HepG2 (cell line): ENCODE measurements at regions not wholly inside any gene's neighbourhood (a gene's known extent, or its start where the extent isn't known, plus 50 kb on each side); places are given as distances from the start of the nearest gene placed in this dataset.

Experiments used
- ATAC-seq: fragments of 200-7000 bp; cut with Tn5 transposase; 3 replicates; pipeline ENCODE4 v1.9.1; 2020; ENCODE audit warnings: mild to moderate bottlenecking, moderate library complexity
- BruUV-seq: library from RNA; stranded (reverse); fragments of 400-500 nt; replicated peaks from 2 replicates; lab custom pipeline; 2021; lab: Mats Ljungman, UMichigan
- CTCF ChIA-PET: fragments of 300-600 bp; formaldehyde crosslinking; extraction: SDS; loops from one replicate; lab custom pipeline; 2021; ENCODE audit warnings: low total read pairs, inconsistent platforms, low intra/inter-chr PET ratio; lab: Yijun Ruan, JAX
- POLR2A ChIA-PET: fragments of 350-600 bp; sonication (Branson Sonifier 250); formaldehyde crosslinking; loops from one replicate; lab custom pipeline; 2020; ENCODE audit warnings: antibody characterized with exemption, inconsistent platforms; lab: Yijun Ruan, JAX
- DNase-seq: peaks from one replicate; pipeline ENCODE4 v3.0.0-alpha.2; 2015; ENCODE audit warnings: low spot score
- FAIRE-seq: peaks from 3 replicates; lab custom pipeline; 2011; peaks lifted over from hg19 to GRCh38; lab: Jason Lieb, UNC
- H2AFZ ChIP-seq: one replicate; pipeline ENCODE4 v1.6.1; 2011; ENCODE audit warnings: low read length, inconsistent platforms
- H3K27ac ChIP-seq: fragments of 300-600 bp; 3 replicates; pipeline ENCODE4 v1.8.0; 2011; ENCODE audit warnings: mixed run types, mild to moderate bottlenecking, mixed read lengths, low read length, inconsistent platforms; ENCODE audit not compliant: insufficient read depth; ENCODE audit errors: extremely low read length
- H3K27me3 ChIP-seq, 2 experiments: fragments of 200-600 bp in 1 of 2; 2 replicates in 1 of 2; 3 replicates in 1 of 2; pipeline versions ENCODE4 v1.6.0 to v1.8.0; 2011; ENCODE audit warnings: low read length in 2 of 2, mild to moderate bottlenecking in 2 of 2, moderate library complexity in 2 of 2, inconsistent platforms in 1 of 2; ENCODE audit not compliant: insufficient read depth in 2 of 2, control insufficient read depth in 1 of 2
- H3K36me3 ChIP-seq, 2 experiments: fragments of 200-600 bp in 1 of 2; replicated peaks in 1 of 2; 2 replicates in 1 of 2; 3 replicates in 1 of 2; pipeline versions ENCODE4 v1.5.1 to v1.8.0; 2011; ENCODE audit warnings: low read length in 2 of 2, inconsistent platforms in 1 of 2; ENCODE audit not compliant: insufficient read depth in 2 of 2, control insufficient read depth in 1 of 2
- H3K4me1 ChIP-seq: 2 replicates; pipeline ENCODE4 v1.5.1; 2012; ENCODE audit warnings: low read length, inconsistent platforms; ENCODE audit not compliant: insufficient read depth
- H3K4me2 ChIP-seq: 2 replicates; pipeline ENCODE4 v1.6.0; 2011; ENCODE audit warnings: low read depth, low read length, inconsistent platforms
- H3K4me3 ChIP-seq, 3 experiments: fragments of 200-600 bp in 1 of 3; sonication (generic), shearing (Covaris generic) in 1 of 3; replicated peaks in 1 of 3; 2 replicates each; pipeline ENCODE4 v1.5.1; 2011 to 2016; ENCODE audit warnings: low read length in 3 of 3, inconsistent platforms in 2 of 3, low read depth in 2 of 3, mild to moderate bottlenecking in 2 of 3, control low read depth in 1 of 3, mixed read lengths in 1 of 3; ENCODE audit not compliant: insufficient read depth in 1 of 3
- H3K79me2 ChIP-seq: one replicate; pipeline ENCODE4 v1.6.1; 2011; ENCODE audit warnings: low read length, inconsistent platforms; ENCODE audit not compliant: insufficient read depth
- H3K9ac ChIP-seq: 2 replicates; pipeline ENCODE4 v1.6.0; 2011; ENCODE audit warnings: mild to moderate bottlenecking, low read depth, low read length, inconsistent platforms; ENCODE audit not compliant: insufficient read depth
- H3K9me3 ChIP-seq: 2 replicates; pipeline ENCODE4 v1.5.1; 2012; ENCODE audit warnings: mild to moderate bottlenecking, low read length
- H4K20me1 ChIP-seq: 2 replicates; pipeline ENCODE4 v1.6.0; 2011; ENCODE audit warnings: inconsistent platforms, mild to moderate bottlenecking, low read length, moderate library complexity; ENCODE audit not compliant: insufficient read depth
- ASH2L ChIP-seq: fragments of 300-600, 200-600 bp; sonication (generic); IDR thresholded peaks from 2 replicates; pipeline ENCODE4 v1.7.0; 2017; ENCODE audit warnings: low read depth, mild to moderate bottlenecking, moderate library complexity, mixed read lengths, low read length; ENCODE audit not compliant: insufficient read length
- MXI1 ChIP-seq: IDR thresholded peaks from 3 replicates; pipeline ENCODE4 v1.6.1; 2012; ENCODE audit warnings: low read depth, low read length, inconsistent platforms, borderline replicate concordance
- RXRA ChIP-seq: sonication (generic); formaldehyde crosslinking; IDR thresholded peaks from 2 replicates; pipeline ENCODE4 v1.5.1; 2020; ENCODE audit warnings: missing genetic modification reagents
- SIN3A ChIP-seq: IDR thresholded peaks from 2 replicates; pipeline ENCODE4 v1.6.1; 2011; ENCODE audit warnings: low read depth, mild to moderate bottlenecking, control low read depth, low read length, borderline replicate concordance
- ZFAT ChIP-seq: sonication (generic); formaldehyde crosslinking; conservative IDR thresholded peaks from 2 replicates; pipeline ENCODE4 v1.8.1; 2023; ENCODE audit warnings: missing genetic modification reagents, inconsistent platforms
- ZNF234 ChIP-seq: sonication (generic); formaldehyde crosslinking; conservative IDR thresholded peaks from 2 replicates; pipeline ENCODE4 v1.5.1; 2020; ENCODE audit warnings: mild to moderate bottlenecking, missing genetic modification reagents
- ZNF451 ChIP-seq: sonication (generic); formaldehyde crosslinking; IDR thresholded peaks from 2 replicates; pipeline ENCODE4 v1.5.0; 2020; ENCODE audit warnings: mild to moderate bottlenecking, missing genetic modification reagents
- ZNF564 ChIP-seq: sonication (generic); formaldehyde crosslinking; IDR thresholded peaks from 2 replicates; pipeline ENCODE4 v1.8.1; 2023; ENCODE audit warnings: mild to moderate bottlenecking, missing genetic modification reagents
- ZNF670 ChIP-seq: sonication (generic); formaldehyde crosslinking; IDR thresholded peaks from 2 replicates; pipeline ENCODE4 v1.8.0; 2022; ENCODE audit warnings: mild to moderate bottlenecking, missing genetic modification reagents, borderline replicate concordance
- WGBS: methylation state at CpG from one replicate; pipeline ENCODE4 v1.1.6; 2017; ENCODE audit warnings: low lambda C conversion rate; 5-methylcytosine and 5-hydroxymethylcytosine counted together
- in situ Hi-C: cut with HindIII; loops from 2 replicates; pipeline ENCODE4 v1.10.0; 2017; ENCODE audit warnings: low pct_unique_long_range_greater_than_20kb; ENCODE audit not compliant: extremely low pct_ligation_motif_present
- intact Hi-C: fragments of 100-400 bp; cut with micrococcal nuclease; formaldehyde crosslinking; loops from one replicate; pipeline ENCODE4 v1.10.0; 2022; ENCODE audit not compliant: unreplicated experiment
- TF ChIP-seq, protein P1 (sequence below): sonication (generic); formaldehyde crosslinking; conservative IDR thresholded peaks from 2 replicates; pipeline ENCODE4 v1.4.0; 2020; ENCODE audit warnings: mild to moderate bottlenecking, missing genetic modification reagents, moderate library complexity
- TF ChIP-seq, protein P2 (sequence below): sonication (generic); formaldehyde crosslinking; IDR thresholded peaks from 2 replicates; pipeline ENCODE4 v1.9.0; 2022; ENCODE audit warnings: missing genetic modification reagents, mild to moderate bottlenecking, borderline replicate concordance
- TF ChIP-seq, protein P3 (sequence below): sonication (generic); formaldehyde crosslinking; IDR thresholded peaks from 2 replicates; pipeline ENCODE4 v1.4.0; 2020; ENCODE audit warnings: missing genetic modification reagents

DNA sequence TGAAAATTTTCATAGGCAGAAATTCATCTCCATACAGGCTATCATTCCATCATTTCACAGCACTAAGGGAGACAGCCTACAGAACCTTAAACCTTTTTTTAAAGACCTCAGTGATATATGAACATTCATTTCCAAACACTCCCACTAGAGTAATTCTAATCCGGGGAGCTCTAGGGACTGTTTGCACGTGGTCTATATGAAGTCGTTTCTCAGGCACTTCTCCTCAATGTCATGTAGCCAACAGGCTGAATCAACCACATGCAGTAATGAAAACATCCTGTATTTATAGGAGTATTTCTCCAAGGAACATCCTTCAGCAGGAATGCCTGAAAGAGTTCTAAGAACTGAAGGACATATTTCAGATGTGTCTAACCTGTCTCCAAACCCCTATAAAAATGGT is 97.3 kb upstream of the CREB1 start:
- intact Hi-C loops (no loop called here), in situ Hi-C loops (no loop called here)
- FAIRE-seq = no peak
- Histone ChIP-seq H4K20me1 (no peaks in the 10 kb centered on the region), H3K27ac (no peak overlapping the region), H3K4me3 (no peak overlapping the region), H3K9me3 (no peaks in the 10 kb centered on the region), H3K36me3 (no peaks in the 10 kb centered on the region), H2AFZ (no peak overlapping the region), H3K79me2 (no peaks in the 10 kb centered on the region), H3K9ac (no peak overlapping the region), H3K27me3 (no peaks in the 10 kb centered on the region), H3K4me2 (no peak overlapping the region), H3K4me1 (no peaks in the 10 kb centered on the region)
- 13% methylated on average over 3 of the region's 3 CpGs for WGBS
- ChIA-PET POLR2A (no interaction called here), CTCF (no interaction called here)
- BruUV-seq = no TSS peak
- no peak for DNase-seq
- ATAC-seq = no peak
- TF ChIP-seq ZNF234 (CRISPR knock-in tag) (no peak), ASH2L (no peak), ZNF451 (CRISPR knock-in tag) (no peak), MXI1 (no peak), ZFAT (CRISPR knock-in tag) (no peak), ZNF670 (no peak), ZNF564 (CRISPR knock-in tag) (no peak), SIN3A (no peak), RXRA (no peak)
- TF ChIP-seq, protein P1, sequence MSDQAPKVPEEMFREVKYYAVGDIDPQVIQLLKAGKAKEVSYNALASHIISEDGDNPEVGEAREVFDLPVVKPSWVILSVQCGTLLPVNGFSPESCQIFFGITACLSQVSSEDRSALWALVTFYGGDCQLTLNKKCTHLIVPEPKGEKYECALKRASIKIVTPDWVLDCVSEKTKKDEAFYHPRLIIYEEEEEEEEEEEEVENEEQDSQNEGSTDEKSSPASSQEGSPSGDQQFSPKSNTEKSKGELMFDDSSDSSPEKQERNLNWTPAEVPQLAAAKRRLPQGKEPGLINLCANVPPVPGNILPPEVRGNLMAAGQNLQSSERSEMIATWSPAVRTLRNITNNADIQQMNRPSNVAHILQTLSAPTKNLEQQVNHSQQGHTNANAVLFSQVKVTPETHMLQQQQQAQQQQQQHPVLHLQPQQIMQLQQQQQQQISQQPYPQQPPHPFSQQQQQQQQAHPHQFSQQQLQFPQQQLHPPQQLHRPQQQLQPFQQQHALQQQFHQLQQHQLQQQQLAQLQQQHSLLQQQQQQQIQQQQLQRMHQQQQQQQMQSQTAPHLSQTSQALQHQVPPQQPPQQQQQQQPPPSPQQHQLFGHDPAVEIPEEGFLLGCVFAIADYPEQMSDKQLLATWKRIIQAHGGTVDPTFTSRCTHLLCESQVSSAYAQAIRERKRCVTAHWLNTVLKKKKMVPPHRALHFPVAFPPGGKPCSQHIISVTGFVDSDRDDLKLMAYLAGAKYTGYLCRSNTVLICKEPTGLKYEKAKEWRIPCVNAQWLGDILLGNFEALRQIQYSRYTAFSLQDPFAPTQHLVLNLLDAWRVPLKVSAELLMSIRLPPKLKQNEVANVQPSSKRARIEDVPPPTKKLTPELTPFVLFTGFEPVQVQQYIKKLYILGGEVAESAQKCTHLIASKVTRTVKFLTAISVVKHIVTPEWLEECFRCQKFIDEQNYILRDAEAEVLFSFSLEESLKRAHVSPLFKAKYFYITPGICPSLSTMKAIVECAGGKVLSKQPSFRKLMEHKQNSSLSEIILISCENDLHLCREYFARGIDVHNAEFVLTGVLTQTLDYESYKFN (CRISPR knock-in tag) = no peak
- TF ChIP-seq, protein P2, sequence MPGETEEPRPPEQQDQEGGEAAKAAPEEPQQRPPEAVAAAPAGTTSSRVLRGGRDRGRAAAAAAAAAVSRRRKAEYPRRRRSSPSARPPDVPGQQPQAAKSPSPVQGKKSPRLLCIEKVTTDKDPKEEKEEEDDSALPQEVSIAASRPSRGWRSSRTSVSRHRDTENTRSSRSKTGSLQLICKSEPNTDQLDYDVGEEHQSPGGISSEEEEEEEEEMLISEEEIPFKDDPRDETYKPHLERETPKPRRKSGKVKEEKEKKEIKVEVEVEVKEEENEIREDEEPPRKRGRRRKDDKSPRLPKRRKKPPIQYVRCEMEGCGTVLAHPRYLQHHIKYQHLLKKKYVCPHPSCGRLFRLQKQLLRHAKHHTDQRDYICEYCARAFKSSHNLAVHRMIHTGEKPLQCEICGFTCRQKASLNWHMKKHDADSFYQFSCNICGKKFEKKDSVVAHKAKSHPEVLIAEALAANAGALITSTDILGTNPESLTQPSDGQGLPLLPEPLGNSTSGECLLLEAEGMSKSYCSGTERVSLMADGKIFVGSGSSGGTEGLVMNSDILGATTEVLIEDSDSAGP (CRISPR knock-in tag) = no peak
- TF ChIP-seq, protein P3, sequence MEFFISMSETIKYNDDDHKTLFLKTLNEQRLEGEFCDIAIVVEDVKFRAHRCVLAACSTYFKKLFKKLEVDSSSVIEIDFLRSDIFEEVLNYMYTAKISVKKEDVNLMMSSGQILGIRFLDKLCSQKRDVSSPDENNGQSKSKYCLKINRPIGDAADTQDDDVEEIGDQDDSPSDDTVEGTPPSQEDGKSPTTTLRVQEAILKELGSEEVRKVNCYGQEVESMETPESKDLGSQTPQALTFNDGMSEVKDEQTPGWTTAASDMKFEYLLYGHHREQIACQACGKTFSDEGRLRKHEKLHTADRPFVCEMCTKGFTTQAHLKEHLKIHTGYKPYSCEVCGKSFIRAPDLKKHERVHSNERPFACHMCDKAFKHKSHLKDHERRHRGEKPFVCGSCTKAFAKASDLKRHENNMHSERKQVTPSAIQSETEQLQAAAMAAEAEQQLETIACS (CRISPR knock-in tag) = no peak
